ENCODE measurements at regions not wholly inside any gene's neighbourhood (a gene's known extent, or its start where the extent isn't known, plus 50 kb on each side); places are given as distances from the start of the nearest gene placed in this dataset.

DNA sequence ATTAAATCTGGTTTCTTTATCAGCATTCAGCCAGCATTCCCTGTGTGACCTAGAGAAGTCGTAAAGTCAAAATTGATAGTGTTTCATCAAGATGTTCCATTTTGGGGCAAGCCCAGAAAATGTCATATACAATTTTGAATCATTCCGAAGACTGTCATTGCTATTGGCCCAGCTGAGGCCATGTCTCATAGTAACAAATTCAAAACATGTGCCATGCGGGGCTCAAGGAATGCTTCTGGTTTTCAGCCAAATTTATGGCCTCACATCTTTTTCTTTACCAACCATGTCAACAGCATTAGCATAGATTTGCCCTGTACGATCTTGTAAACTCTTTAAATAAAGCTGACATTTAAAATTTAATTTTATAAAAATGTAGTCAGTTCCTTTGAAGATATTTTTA lies 314.7 kb downstream of the PAX1 start:
- no peak for DNase-seq (ENCODE audit: low read depth in 1 of 2, low spot score in 1 of 2)
- no peak for TF ChIP-seq JUND (IDR thresholded peaks at IDR 0.05; ENCODE audit: low read depth)
- in situ Hi-C loops (cut with HindIII; ENCODE audit: low pct_unique_long_range_greater_than_20kb, low sequenced_read_pairs) = no loop called here

DNA sequence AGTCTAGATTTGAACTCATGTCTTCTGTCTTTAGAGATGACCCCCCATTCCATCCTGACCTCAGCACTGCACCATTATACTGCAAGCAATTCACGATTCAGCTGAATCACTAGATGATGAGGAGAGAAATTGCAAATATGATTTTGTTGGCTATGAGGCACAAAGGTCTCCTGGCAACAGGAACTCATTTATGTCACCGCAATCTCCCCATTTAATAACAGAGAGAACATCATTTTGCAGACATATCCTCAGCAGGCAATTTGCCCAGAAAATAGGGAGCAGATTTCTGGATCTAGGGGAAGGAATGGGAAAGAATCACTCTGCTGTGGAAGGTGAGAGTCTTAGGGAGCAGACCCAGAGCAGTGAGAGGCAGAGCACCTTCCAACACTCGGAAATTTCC lies 303.0 kb downstream of the PAX1 start:
- no peak for DNase-seq (ENCODE audit: low read depth in 1 of 2, low spot score in 1 of 2)
- in situ Hi-C loops (cut with HindIII; ENCODE audit: low pct_unique_long_range_greater_than_20kb, low sequenced_read_pairs) = no loop called here

DNA sequence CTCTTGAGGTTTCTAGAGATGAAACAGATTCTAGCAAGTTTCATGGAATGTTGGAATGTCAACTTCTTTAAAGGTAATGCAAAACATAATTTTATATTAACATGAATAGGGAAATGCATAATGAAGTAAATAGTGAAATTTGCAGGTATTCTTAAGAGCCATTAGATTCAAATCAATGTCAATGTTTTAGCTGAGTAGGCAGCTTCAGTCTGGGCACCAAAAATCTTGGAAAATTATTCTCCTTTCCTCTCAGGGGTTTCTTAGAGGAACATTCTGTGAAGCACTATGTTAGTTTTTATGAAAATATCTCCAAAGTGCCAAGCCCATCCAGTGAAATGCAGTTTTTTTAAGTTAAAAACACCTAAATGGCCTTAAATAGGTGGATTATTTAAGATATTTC lies 300.8 kb downstream of the PAX1 start:
- in situ Hi-C loops (cut with HindIII; ENCODE audit: low pct_unique_long_range_greater_than_20kb, low sequenced_read_pairs) = no loop called here
- no peak for DNase-seq (ENCODE audit: low read depth in 1 of 2, low spot score in 1 of 2)
- TF ChIP-seq JUND (IDR thresholded peaks at IDR 0.05; ENCODE audit: low read depth) = no peak

More for the DNA sequence above, 303.0 kb downstream of the PAX1 start:
- TF ChIP-seq JUND (IDR thresholded peaks at IDR 0.05; ENCODE audit: low read depth) = no peak

DNA sequence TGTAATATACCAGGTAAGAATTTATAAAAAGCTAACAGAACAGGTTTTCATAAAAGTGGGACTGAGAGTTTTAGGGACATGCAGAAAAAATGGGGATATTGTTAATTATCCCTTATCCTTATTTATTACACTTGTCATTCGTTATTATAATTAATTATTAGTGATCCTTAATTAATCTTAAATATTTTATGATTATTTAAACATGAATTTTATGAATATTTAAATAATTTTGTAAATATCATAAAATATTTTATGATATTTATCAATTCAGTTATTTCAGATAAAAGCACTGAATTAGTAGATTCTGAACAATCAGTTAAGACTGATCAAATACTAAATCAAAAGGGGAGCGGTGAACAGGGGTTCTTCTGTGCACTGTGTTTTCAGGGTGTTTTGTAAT lies 300.1 kb downstream of the PAX1 start:
- TF ChIP-seq JUND (IDR thresholded peaks at IDR 0.05; ENCODE audit: low read depth) = no peak
- in situ Hi-C loops (cut with HindIII; ENCODE audit: low pct_unique_long_range_greater_than_20kb, low sequenced_read_pairs) = no loop called here
- DNase-seq (ENCODE audit: low read depth in 1 of 2, low spot score in 1 of 2) = no peak

DNA sequence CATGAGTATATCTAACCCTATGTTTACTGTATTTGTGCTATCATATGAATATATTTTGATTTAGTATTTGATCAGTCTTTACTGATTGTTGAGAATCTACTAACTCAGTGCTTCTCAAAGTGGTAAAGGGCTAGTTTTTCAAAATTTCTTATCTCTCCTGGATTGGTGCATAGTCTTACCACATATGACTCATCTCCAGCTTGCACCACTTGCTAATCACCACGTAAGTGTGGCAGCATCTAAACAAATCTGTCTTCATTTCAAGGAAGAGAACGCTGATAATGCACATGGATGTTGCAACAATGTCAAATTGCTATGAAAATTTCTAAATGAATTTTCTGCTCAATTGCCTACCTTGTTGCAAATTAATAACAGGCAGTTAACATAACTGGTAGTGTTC lies 299.5 kb downstream of the PAX1 start:
- in situ Hi-C loops (cut with HindIII; ENCODE audit: low pct_unique_long_range_greater_than_20kb, low sequenced_read_pairs) = no loop called here
- no peak for TF ChIP-seq JUND (IDR thresholded peaks at IDR 0.05; ENCODE audit: low read depth)
- DNase-seq (ENCODE audit: low read depth in 1 of 2, low spot score in 1 of 2) = no peak

DNA sequence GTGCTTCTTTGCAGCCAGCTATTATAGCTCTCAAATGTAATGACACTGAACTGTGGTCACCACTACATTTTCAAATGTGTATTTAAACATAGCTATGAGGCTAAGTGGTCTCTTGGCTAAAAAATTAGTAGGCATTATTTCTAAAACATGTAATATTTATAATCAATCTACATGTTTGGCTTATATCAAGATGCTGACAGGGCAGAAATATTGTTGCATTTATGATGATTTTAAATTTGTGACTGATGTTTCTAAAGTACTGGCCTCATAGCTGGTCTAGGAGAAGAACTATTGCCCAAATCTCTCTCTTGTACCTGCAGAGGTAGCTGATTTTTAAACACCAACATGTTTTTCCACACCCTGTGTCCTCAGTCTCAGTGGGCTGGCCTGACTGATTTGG lies 298.2 kb downstream of the PAX1 start:
- no peak for DNase-seq (ENCODE audit: low read depth in 1 of 2, low spot score in 1 of 2)
- TF ChIP-seq JUND (IDR thresholded peaks at IDR 0.05; ENCODE audit: low read depth) = no peak
- in situ Hi-C loops (cut with HindIII; ENCODE audit: low pct_unique_long_range_greater_than_20kb, low sequenced_read_pairs) = no loop called here

DNA sequence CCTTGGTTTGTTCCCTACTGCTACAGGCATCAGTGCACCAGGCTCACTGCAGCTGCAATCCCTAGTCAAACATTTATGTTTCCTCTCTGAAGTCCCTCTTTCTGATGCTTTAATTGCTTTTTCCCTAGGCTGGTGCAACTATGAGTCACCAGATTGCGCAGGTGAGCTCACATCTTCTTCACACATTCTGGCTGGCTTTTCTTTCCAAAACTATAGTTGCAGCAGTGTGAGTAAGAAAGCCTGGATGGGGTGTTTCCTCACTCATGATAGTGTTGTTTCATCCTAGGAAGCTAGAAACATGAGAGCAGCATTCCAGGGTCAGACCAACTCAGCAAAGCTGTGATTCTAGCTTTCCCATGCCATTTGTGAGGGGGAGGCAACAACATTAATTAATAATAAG lies 296.4 kb downstream of the PAX1 start:
- in situ Hi-C loops (cut with HindIII; ENCODE audit: low pct_unique_long_range_greater_than_20kb, low sequenced_read_pairs) = no loop called here
- TF ChIP-seq JUND (IDR thresholded peaks at IDR 0.05; ENCODE audit: low read depth) = no peak
- no peak for DNase-seq (ENCODE audit: low read depth in 1 of 2, low spot score in 1 of 2)

DNA sequence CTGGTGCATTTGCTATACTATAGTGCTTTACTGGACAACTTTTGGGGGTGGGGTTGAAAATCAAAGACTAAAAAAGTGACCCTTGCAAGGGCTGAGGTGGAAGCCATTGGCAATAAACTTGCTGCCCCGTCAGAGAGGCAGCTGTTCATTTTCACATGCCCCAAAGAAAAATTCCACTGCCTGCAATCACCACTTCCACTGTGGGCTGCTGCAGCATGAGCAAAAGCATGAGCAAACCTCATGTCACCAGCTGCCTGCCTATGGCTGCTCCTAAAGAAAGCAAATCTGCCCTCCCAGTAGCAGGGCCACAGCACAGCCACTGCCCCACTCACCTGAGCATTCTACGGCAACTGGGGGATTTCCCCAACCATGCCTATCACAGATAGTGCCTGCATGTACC lies 290.0 kb downstream of the PAX1 start:
- DNase-seq (ENCODE audit: low read depth in 1 of 2, low spot score in 1 of 2) = no peak
- no peak for TF ChIP-seq JUND (IDR thresholded peaks at IDR 0.05; ENCODE audit: low read depth)
- in situ Hi-C loops (cut with HindIII; ENCODE audit: low pct_unique_long_range_greater_than_20kb, low sequenced_read_pairs) = no loop called here

DNA sequence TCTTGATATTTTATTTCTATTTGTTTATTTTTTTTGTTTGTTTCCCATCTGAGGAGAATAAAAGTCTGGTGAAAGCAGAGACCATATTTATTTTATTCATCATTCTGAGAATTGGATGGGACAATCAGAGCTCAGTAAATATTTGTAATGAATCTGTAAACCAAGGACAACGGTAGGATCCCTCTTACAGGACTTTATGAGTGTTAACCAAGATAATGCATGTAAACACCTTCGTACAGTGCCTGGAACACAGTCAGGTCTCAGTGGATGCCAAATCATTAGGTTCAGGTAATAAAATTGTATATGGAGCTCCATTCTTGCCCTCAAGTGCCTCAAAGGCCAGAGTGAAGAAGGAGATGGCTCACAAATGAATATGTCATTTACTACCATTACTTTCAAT lies 288.7 kb downstream of the PAX1 start:
- in situ Hi-C loops (cut with HindIII; ENCODE audit: low pct_unique_long_range_greater_than_20kb, low sequenced_read_pairs) = no loop called here
- DNase-seq (ENCODE audit: low read depth in 1 of 2, low spot score in 1 of 2) = no peak

DNA sequence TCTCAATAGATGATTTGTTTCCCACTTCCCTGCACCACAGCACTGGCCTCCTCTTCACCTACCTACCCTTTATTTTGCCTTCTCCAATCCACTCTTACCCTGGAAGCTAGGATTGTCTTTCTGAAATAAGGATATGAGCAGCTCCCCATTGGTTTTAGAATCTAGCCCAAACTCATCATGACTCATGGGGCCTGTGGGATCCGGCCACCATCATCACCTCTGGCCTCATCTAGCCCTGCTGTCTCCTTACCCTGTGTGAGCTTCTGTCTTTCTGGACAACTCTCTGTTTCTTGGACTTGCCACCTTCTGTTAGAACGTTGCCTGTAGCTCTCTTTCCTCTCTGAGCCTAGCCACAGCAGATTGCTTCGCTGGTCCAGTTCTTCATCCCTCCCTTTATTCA lies 277.1 kb downstream of the PAX1 start:
- no peak for DNase-seq (ENCODE audit: low read depth in 1 of 2, low spot score in 1 of 2)
- in situ Hi-C loops (cut with HindIII; ENCODE audit: low pct_unique_long_range_greater_than_20kb, low sequenced_read_pairs) = no loop called here
- TF ChIP-seq JUND (IDR thresholded peaks at IDR 0.05; ENCODE audit: low read depth) = no peak

More for the DNA sequence above, 288.7 kb downstream of the PAX1 start:
- no peak for TF ChIP-seq JUND (IDR thresholded peaks at IDR 0.05; ENCODE audit: low read depth)

DNA sequence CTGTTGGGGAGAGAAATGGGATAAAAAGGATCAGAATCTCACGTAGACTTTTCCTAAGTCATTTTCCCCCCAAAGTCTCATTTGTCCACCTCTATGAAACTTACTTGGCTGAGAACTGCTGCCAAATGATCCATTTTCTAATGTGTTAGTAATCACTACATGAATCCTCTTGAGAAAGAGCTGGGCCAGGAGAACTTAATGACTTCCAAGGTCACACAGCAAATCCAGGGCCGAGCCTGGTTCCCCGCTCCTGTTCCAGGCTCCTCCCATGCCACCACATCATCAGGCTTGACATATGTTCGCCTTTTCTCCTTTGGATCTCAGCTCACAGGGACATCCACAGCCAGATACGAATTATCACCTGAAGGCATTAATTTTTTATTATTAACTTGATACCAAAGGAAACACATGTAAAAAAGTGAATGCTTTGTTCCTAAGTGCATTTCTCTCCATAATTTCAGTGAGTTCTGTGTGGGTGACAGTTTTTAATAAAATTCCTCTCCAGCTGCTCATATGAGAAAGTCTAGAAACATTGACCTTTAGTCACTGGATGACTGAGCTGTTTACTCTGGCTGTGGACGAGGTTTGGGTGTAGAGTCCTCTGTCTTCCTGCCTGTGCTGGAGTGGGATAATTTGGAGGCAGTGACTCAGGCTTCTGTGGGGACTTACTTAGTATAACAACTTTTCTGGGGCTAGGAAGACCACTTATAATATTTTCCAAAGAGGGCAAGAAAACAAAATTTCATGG lies 276.3 kb downstream of the PAX1 start:
- DNase-seq (ENCODE audit: low read depth in 1 of 2, low spot score in 1 of 2) = no peak
- in situ Hi-C loops (cut with HindIII; ENCODE audit: low pct_unique_long_range_greater_than_20kb, low sequenced_read_pairs) = no loop called here
- no peak for TF ChIP-seq JUND (IDR thresholded peaks at IDR 0.05; ENCODE audit: low read depth)

DNA sequence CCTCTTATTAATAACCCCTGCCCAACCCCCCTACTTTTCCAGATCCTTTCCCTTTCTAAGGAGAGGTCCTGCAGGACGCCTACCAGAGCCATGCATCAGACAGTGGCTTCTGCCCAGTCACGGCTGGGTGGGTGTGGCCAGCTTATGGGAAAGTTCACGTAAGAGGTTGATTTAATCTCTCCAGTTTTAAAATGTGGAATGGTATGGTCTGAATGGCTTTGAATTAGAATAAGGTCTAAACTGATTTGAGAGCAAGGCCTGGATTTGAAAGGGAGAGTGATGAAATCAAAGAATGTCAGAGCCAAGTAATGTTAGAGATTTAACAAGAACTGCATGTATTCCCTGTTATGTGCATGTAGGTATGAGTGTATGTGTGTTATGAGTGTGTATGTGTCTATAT lies 275.7 kb downstream of the PAX1 start:
- in situ Hi-C loops (cut with HindIII; ENCODE audit: low pct_unique_long_range_greater_than_20kb, low sequenced_read_pairs) = no loop called here
- no peak for TF ChIP-seq JUND (IDR thresholded peaks at IDR 0.05; ENCODE audit: low read depth)
- DNase-seq (ENCODE audit: low read depth in 1 of 2, low spot score in 1 of 2) = no peak

DNA sequence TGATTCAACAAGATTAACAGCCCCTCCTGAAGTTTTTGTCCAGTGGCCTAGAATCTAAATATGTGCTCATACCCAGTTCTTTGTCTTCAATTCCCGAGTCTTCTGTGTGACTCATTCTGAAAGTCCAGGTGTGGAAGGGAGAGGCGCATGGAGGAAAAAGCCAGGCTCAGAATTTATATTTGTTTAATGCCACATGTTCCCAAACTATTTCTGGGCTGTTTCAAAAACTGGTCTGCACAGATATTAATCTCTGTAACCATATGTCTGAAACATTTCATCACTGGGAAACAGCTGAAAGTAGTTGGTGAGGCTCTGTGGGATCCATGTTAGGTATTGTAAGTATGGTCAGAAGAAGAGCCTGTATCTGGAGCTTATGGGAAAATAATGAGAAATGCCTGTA lies 266.0 kb downstream of the PAX1 start:
- in situ Hi-C loops (cut with HindIII; ENCODE audit: low pct_unique_long_range_greater_than_20kb, low sequenced_read_pairs) = no loop called here
- DNase-seq (ENCODE audit: low read depth in 1 of 2, low spot score in 1 of 2) = no peak
- no peak for TF ChIP-seq JUND (IDR thresholded peaks at IDR 0.05; ENCODE audit: low read depth)

DNA sequence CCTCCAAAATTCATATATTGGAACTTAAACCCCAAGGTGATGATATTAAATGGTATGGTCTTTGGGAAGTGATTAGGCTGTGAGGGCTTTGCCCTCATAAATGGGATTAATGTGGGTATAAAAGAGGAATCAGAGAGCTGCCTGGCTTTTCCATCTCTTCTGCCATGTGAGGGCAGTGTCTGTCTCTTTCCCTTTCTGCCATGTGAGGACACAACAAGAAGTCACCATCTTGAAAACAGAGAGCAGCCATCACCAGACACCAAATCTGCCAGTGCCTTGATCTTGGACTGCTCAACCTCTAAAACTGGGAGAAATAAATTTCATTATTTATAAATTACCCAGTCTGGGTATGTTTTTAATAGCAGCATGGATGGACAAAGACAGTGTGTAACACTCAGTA lies 263.0 kb downstream of the PAX1 start:
- no peak for TF ChIP-seq JUND (IDR thresholded peaks at IDR 0.05; ENCODE audit: low read depth)
- peak in 1 of 2 experiments; percentile 20 for DNase-seq (ENCODE audit: low read depth in 1 of 2, low spot score in 1 of 2)
- in situ Hi-C loops (cut with HindIII; ENCODE audit: low pct_unique_long_range_greater_than_20kb, low sequenced_read_pairs) = no loop called here
